ENCODE measurements at regions not wholly inside any gene's neighbourhood (a gene's known extent, or its start where the extent isn't known, plus 50 kb on each side); places are given as distances from the start of the nearest gene placed in this dataset.

GRCh38 chr3:178056868-178057267 is 479.4 kb upstream of the KCNMB2 start:
- no peak for TF ChIP-seq CTCF (IDR thresholded peaks at IDR 0.05)
- no peak for DNase-seq (ENCODE audit: low spot score in 2 of 2)
- WGBS: 95% methylated on average over 1 of the region's 1 CpG
- Histone ChIP-seq H3K27ac (no peak overlapping the region), H3K9me3 (no peaks in the 10 kb centered on the region), H3K36me3 (no peaks in the 10 kb centered on the region), H3K4me1 (no peaks in the 10 kb centered on the region), H3K4me3 (no peak overlapping the region), H3K27me3 (no peaks in the 10 kb centered on the region)

GRCh38 chr3:178058629-178059028 is 477.6 kb upstream of the KCNMB2 start:
- no peak for TF ChIP-seq EP300 (IDR thresholded peaks at IDR 0.05)
- no peak for TF ChIP-seq POLR2A (IDR thresholded peaks at IDR 0.05)
- TF ChIP-seq POLR2AphosphoS5 (IDR thresholded peaks at IDR 0.05): no peak
- no peak for TF ChIP-seq CTCF (IDR thresholded peaks at IDR 0.05)
- no peak overlapping the region for H3K4me3 ChIP-seq
- WGBS: 86% methylated on average over 6 of the region's 6 CpGs
- H3K27ac ChIP-seq: no peak overlapping the region
- H3K36me3 ChIP-seq: no peaks in the 10 kb centered on the region
- no peak for DNase-seq (ENCODE audit: low spot score in 2 of 2)
- H3K4me1 ChIP-seq: no peaks in the 10 kb centered on the region
- H3K27me3 ChIP-seq: no peaks in the 10 kb centered on the region
- H3K9me3 ChIP-seq: no peaks in the 10 kb centered on the region

- Histone ChIP-seq H3K4me1 (no peaks in the 10 kb centered on the region), H3K4me3 (no peak overlapping the region), H3K27ac (no peak overlapping the region), H3K27me3 (no peaks in the 10 kb centered on the region), H3K36me3 (no peaks in the 10 kb centered on the region), H3K9me3 (no peaks in the 10 kb centered on the region)
- no peak for DNase-seq (ENCODE audit: low spot score in 2 of 2)
- TF ChIP-seq CTCF (IDR thresholded peaks at IDR 0.05): no peak
- no peak for TF ChIP-seq EP300 (IDR thresholded peaks at IDR 0.05)
- no peak for TF ChIP-seq POLR2A (IDR thresholded peaks at IDR 0.05)
- TF ChIP-seq POLR2AphosphoS5 (IDR thresholded peaks at IDR 0.05): no peak
Measured at GRCh38 chr3:178059119-178059518, 477.1 kb upstream of the KCNMB2 start.

- WGBS: 73% methylated on average over 6 of the region's 6 CpGs
- no peak for DNase-seq (ENCODE audit: low spot score in 2 of 2)
- Histone ChIP-seq H3K27ac (peak overlapping the region; percentile 35), H3K4me1 (no peaks in the 10 kb centered on the region), H3K4me3 (no peak overlapping the region), H3K9me3 (no peaks in the 10 kb centered on the region), H3K27me3 (no peaks in the 10 kb centered on the region), H3K36me3 (no peaks in the 10 kb centered on the region)
- TF ChIP-seq CTCF (IDR thresholded peaks at IDR 0.05): no peak
- TF ChIP-seq POLR2A (IDR thresholded peaks at IDR 0.05): no peak
- TF ChIP-seq EP300 (IDR thresholded peaks at IDR 0.05): no peak
- TF ChIP-seq POLR2AphosphoS5 (IDR thresholded peaks at IDR 0.05): no peak
Measured at GRCh38 chr3:178059836-178060235, 476.4 kb upstream of the KCNMB2 start.

GRCh38 chr3:178060407-178060806 is 475.8 kb upstream of the KCNMB2 start:
- 52% methylated on average over 2 of the region's 2 CpGs for WGBS
- TF ChIP-seq EP300 (IDR thresholded peaks at IDR 0.05): no peak
- peak in 2 of 3 donors; percentile 20 to 41 for TF ChIP-seq POLR2AphosphoS5 (IDR thresholded peaks at IDR 0.05)
- TF ChIP-seq CTCF (IDR thresholded peaks at IDR 0.05): no peak
- TF ChIP-seq POLR2A (IDR thresholded peaks at IDR 0.05): no peak
- no peak overlapping the region for H3K4me3 ChIP-seq
- H3K27me3 ChIP-seq: no peaks in the 10 kb centered on the region
- no peaks in the 10 kb centered on the region for H3K36me3 ChIP-seq
- H3K9me3 ChIP-seq: no peaks in the 10 kb centered on the region
- no peaks in the 10 kb centered on the region for H3K4me1 ChIP-seq
- DNase-seq (ENCODE audit: low spot score in 2 of 2): no peak
- peak overlapping the region; percentile 35 for H3K27ac ChIP-seq
